HG03196 (cell line): ENCODE measurements at regions not wholly inside any gene's neighbourhood (a gene's known extent, or its start where the extent isn't known, plus 50 kb on each side); places are given as distances from the start of the nearest gene placed in this dataset.
"Not testable (repeated sequence)": the region's sequence is repeated elsewhere in the genome, so short reads cannot be mapped to it uniquely, and the experiment has no call there.

Source experiments
- ATAC-seq: cut with Tn5 transposase; IDR thresholded peaks from one replicate; pipeline ENCODE4 v1.9.1; 2021; ENCODE audit not compliant: unreplicated experiment

DNA sequence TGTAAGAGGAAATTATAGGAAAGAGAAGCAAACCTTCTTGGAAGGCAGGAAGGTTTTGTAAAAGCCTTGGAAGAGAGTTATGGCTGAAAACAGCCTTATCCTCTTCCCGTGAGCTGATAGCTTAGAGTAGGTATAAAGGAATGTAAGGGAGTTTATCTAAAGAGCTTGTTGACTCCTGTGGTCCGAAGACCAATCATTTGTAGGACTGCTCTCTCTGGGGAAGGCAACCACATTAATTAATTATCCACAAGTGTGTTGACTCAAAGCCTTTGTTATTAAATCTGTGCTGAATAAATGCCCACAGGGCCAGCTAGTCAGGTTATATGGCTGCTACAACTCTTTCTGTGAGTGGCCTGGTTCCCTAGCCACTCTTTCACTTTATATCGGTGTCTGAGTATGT lies 452.1 kb upstream of the RASGRP1 start:
- ATAC-seq = no peak

DNA sequence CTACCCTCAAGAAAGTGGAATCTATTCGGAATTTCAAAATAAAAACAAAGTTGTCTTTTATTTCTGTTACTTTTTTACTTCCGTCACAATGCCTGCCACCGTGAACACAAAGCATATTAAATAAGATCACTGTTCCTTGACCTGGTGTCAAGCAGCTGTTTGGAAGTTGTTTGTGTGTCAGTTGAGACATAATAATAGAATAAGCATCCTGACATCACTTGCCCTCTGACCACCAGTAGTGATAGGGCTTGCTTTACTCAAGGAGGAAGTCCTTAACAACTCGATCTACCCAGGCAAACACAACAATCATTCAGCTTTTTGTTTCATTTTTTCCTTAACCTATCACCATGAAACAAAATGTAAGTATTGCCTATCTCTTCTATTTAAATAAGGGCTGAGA lies 454.4 kb upstream of the RASGRP1 start:
- no peak for ATAC-seq

DNA sequence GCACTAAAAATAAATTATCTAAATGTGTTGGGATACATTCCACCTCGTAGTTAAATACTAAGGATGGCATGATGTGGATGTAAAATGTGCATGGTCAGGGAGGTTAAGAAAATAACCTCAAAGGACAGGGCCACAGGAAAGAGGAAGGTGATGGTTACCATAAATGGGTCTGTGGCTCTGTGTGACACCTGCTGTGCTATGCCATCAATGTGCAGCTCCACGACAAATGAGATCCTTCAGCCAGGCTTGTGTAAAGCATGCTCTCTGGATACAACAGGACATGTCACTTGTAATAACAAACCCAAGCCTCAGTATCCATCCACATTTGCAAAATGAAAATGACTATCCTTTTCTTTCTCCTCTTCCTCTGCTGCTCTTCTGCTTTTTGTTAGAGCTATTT lies 456.7 kb upstream of the RASGRP1 start:
- no peak for ATAC-seq

DNA sequence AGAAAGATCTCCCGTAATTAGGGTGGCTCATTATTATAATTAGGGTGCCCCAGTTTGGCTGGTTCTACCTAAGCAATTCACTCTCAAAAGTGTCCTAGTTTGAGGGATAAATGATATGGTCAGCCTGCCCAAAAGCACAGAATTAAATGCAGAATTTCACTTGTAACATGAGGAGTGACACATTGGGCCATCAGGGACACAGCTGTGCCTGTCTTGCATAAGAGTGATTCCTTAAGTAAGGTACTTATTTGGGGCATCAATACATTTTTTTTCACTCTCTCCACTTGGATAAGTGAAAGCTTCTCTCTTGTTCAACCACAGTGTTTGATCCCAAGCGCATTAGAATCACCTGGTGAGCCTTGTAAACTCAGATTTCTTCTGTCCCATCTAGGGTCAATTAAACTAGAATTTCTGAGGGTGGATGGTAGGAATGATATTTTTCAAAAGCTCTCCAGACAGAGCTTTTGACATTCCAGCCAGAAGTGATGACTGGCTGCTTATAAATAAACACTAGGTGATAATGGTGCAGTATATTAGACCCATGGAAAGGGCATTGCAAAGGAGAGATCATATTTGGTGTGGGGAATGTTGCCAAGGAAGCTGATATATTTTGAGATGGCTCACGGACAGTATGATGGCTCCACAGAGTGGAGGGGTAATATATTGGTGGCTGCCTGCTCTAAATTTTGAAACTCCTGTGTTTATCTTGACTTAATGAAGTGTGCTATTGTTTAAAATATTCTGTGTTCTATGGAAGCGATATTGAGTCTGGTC lies 458.1 kb upstream of the RASGRP1 start:
- ATAC-seq = no peak

DNA sequence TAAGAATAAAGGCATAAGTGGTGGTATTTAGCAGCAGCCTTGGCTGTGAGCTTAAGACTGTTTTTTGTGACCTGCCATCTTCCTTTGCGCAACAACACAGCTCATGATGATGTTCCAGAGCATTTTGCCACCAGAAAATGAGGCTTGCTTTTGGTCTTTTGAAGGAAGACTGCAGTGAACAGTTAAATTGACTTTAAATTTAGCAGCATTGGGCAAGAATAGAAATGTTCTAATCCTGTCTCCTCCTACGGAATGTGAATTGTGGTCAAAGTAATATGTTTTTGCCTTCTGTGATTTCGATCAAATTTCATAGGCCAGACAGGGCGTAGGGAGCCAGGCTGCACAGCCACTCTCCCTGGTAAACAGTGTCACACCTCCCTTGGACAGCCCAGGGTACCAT lies 460.7 kb upstream of the RASGRP1 start:
- ATAC-seq = no peak

DNA sequence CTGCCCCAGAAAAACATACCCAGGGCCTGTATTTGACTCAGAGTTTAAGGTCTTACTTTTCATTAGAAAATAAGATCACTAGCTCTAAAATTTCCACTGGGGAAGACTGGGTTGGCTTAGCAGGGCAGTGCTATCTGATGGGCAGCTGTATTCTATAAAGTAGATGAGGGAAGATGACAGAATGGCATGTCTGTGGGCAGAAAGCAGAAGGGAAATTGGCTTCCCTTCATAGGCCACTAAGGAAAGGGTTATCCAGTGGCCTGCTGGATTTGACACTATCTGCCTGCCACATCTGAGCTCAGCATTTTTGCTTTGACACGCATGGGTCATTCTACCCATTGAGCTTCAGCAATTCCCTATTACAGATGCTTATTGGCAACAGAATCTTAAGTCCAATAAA lies 461.3 kb upstream of the RASGRP1 start:
- no peak for ATAC-seq

DNA sequence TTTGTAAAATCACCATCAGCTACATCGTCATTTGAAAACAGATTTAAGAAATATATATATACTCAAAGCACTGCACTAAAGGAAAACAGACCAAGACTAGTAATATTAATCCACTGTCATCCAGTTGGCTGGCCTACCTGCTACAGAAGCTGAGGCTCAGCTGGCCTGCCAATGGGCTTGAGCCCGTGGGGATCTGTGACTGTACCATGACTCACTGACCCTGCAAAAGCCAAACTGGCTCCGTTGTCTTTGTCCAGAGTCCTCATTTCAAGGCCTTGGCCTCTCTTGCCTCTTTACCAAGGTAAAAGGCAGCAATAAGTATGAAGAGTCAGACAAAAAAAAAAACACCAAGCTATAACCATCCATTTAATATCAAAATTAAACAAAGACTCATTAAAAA lies 463.5 kb upstream of the RASGRP1 start:
- ATAC-seq = no peak

DNA sequence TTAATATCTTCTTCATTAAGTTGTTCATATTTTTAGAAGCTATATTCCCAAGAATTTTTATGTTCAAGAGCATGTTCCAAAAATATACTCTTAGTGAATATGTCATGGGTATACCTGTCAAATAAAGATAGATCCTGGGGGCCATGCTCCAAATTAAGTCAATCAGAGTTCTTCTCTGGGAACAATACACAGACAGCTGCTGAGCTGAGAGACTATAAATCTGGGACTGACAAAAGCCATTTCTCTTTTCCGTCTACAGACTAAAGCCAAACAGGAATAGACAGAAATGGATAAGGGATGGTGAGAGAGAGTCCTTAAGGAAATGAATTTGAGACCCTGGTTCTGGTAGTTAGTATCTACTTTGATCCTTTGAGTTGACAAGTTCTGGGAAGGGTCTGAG lies 465.1 kb upstream of the RASGRP1 start:
- ATAC-seq = no peak

DNA sequence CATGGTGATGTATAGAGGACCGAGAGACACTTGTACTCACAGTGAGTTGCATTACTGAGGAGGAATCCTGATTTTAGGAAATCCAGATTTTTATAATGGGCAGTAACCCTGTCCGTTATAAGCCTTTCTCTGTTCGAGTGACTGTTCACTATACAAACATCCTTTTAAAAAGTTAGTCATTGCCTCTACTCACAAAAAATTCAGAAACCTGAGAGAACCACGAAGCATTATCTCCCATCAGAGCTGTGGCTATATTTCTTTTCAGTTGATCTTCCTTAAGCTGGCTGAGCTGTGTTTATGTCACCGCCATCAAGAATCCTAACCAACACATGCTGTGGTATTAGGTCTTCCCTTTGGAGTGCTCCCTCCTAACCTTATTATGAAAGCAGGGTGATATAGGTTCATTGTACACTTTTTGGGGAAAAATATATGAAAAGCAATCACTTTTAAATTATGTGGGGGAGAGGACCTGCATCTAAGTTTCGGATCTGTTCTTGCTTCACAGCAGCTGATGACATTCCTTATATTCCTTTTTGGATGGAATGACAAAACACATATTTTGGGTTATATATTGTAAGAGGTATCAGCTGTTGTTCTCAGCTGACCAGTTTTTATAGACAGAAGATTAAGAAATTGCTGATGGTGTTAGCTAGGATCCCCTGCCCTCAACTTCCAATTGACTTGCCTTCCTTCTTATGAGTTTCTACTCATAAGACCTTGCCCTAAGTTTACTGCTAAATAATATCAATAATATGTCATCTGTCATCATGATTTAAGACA lies 465.9 kb upstream of the RASGRP1 start:
- ATAC-seq = no peak

DNA sequence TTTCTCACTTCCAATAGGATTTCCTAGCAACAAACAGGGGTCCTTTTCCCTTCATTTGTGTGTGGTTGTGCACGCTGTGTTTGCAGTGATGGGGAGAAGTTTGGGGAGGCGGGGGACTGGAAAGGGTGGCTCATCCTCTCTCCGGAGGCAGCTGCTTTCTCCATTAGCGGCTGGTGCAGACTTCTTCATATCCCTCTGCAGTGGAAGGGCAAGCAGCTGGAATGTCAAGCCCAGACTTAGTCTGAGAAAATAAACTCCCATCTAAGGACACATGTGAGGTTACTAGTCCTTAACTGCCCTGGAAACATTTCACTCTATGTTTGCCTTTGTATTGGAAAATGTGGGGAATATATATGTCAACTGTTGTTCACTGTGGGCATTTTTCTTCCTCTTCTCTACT lies 467.0 kb upstream of the RASGRP1 start:
- ATAC-seq = no peak

DNA sequence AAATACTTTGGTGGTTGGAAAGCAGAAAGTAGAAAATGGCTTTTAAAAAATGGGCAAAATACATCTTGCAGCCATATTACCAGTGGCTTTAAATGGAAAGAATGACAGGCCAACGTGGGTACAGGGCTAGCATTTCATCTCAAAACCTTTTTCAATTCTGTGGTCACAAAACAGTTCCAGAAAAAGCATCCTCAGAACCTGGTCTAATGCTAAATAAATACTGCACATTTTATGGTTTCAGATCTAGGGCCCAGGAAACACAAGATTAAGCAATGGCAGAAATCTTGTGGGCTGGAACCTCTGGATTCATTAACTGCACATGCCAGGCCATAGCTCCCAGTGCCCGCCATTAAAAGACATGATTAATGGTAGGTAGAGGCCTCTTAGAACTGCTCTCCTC lies 470.2 kb upstream of the RASGRP1 start:
- no peak for ATAC-seq

DNA sequence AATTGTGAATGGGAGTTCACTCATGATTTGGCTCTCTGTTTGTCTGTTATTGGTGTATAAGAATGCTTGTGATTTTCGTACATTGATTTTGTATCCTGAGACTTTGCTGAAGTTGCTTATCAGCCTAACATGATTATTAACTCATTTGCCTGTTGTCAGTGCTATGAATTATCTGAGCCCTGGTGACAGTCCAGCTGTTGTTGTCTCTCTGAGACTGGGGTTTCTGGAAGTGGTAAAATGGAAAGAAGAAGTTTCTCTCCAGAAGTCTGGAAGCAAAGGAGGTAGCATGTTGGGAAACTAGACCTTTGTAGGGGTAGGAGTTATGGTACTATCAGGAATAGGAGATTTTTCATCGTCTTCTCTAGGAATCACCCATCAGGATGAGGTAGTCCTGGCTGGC lies 473.0 kb upstream of the RASGRP1 start:
- ATAC-seq = not testable (repeated sequence)

DNA sequence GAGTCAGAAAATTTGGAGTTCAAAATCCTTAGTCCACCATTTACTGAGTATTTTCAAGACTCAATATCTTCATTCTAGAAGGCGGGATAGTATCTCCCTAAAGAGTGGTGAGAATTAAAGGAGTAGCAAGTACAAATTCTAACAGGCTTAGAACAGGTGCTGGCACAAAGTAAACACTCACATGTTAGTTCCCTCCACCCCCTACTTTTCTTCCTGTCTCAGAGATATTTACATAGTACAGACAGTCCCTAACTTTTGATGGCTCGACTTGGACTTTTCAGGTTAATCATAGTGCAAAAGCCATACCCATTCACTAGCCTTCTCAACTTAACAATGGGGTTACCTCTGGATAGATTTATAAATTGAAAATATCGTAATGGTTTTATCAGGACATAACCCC lies 476.2 kb upstream of the RASGRP1 start:
- no peak for ATAC-seq

DNA sequence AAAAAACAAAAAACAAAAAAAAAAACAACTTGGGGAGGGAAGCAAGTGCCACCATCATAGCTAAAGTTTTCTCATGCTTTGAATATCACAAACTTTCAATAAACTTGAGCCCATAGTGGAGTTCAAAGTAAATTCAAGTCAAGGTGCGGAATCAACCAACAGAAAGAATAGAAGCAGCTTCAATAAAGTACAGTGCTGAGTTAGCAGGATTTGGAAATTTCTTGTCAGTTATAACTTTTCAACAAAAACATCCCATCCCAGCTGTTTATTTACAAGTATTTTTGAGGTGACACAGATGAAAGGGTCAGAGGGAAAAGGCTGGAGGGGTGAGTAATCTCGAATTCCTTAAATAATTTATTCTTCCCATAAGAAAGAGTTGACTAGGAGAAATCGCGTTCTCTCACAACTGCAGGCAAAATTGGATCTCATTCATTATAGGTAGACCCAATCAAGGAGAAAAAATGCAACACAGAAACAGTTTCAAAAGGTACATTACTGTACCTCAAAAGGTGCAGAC lies 477.4 kb upstream of the RASGRP1 start:
- no peak for ATAC-seq

DNA sequence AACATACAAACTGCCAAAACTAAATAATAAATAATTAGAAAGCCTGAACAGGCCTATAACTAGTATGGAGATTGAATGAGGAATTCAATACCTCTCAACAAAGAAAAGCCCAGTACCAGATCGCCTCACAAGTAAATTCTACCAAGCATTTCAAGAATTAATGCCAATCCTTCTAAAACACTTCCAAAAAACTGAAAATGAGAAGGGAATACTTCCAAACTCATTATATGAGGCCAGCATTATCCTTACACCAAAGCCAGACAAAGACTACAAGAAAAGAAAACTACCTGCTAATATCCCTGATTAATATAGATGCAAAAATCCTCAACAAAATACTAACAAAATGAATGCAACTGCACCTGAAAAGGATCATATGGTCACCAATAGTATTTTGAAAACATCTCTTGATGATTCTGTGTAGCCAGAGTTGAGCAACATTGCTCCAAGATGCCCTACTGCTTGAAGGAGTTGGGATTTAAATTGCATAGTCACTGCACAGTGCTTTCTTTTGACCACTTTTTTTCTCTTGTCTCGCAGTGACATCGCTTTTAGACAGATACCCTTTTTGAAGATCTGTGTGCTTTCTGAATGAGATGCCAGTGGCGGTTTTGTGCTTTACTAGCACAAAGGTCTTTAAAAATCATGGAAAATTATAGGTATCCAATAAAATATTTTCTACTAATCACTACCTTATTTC lies 487.2 kb upstream of the RASGRP1 start:
- ATAC-seq = no peak

DNA sequence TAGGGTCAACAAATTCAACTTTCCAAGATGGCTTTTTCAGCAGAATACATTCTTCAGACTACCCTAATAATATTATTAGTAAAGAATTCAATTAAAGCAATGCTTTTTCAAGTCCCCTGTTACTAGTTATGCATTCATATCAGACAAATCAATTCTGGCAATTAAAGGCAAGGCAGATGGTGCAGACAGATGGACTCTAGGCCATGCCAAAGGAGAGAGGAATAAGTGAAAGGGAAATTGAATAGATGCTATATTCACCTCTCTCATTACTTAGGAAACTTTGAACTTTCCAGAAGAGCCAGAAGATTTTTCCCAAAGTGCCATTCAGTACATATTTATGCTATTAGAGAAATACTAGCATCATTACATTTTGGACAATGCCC lies 487.7 kb upstream of the RASGRP1 start:
- ATAC-seq = no peak

DNA sequence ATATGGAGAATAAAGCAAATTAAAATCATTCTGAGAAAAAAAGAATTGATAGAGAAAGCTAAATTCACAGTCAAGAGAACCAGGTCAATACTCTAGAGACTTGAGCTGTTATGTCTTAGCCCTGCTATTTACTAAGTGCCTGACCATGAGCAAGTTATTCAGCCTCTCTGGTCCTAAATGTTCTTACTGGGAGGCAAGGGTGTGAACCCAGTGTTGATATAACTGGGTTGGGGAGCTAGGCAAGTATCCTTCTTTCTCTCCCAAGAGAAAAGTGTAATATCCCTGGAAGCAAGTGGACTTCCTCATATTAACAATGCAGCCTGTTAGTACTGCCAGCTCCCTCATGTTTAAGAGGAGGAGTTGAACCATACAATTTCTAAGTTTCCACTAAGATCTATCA lies 488.9 kb upstream of the RASGRP1 start:
- ATAC-seq = no peak

DNA sequence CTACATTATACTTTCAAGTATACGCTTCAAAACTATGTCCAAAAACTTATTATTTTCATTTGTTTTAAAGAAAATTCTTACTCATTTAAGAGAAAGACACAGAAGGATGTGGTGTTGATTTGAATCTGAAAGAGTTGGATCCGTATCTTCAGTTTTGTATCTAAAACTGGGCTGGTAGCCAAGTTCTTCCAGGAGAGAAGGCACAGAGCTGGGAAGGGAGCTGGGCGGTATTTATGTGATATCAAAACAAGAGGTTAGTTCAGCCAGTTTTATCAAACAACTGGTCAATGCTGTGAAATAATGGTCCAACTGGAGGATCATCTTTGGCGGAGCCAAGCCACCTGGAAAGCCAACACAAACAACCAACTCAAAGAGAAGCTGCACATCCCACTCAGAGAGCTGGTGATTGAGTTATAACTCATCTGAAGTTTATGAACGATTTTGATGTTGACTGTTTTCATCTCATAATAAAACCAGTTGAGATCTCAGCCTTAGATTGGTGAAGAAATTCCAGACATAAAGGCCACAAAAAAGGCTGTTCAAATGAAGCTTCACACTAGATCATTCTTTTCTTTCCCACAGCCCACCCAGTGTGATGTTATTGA lies 489.6 kb upstream of the RASGRP1 start:
- no peak for ATAC-seq

DNA sequence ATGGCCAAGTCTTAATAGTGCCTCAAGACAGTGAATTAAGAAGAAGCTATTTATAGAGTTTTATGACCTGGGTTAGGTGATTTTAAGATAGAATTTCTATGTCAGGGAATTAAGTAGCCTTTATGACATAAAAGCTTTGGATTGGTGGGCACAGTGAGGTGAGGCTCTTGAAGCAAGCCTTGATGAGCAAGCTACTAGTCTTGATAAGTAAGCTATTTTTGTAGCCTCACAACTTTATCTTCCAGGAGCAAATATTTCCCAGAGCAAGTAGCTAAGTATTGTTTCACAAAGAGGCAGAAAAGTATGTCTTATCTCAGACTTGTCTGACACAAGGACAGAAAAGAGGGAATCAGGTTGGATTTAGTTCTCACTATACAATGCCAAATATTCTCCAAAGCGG lies 491.7 kb upstream of the RASGRP1 start:
- ATAC-seq = no peak

DNA sequence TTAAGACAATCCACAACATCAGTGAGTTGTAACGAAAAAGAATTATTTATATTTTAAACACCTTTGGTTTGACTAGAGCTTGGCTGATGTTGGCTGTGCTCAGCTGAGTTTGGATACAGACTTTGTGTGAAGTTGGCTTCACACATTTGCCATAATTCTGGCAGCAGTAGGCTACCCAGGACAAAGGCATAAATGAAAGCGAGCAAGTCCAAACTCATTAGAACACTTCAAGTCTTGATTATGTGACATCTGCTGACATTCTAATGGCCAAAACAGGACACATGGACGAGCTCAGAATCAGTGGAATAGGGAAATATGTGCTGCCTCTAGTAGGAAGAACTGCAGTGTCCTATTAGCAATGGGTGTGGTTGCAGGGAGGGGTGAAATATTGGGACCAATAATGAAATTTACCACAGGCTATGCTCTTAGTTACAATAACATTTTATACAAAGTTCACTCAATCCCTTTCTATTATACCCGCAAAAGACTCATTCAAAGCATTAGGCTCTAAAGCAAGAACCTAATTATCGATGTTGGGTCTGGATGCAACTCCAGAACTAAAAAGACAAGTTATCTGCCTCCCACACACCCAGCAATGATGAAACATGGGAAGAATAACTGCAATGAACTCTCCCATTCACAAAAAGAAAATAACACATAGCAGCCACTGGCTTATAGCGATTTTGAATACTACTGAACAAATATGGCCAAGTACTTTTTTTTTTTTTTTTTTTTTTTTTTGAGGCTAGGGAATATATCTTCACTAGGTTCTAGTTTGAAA lies 493.9 kb upstream of the RASGRP1 start:
- no peak for ATAC-seq

DNA sequence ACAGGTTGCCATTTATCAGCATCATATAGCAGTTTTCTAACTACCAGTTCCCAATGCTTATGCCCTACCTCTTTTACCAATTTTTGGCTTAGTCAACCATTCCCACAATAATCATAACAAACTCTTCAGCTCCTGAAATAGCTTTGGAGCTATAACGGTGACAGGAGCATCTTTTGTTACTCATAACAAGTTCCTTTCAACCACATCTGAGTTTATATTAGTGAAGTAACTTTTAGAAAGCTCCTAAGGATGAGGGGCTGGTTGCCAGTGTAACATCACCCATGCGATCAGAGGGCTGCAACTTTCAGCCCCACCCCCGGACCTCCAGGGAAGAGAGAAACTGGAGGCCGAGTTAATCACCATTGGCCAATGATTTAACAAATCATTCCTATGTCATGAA lies 495.3 kb upstream of the RASGRP1 start:
- no peak for ATAC-seq
